GM15510 (cell line): ENCODE measurements at regions not wholly inside any gene's neighbourhood (a gene's known extent, or its start where the extent isn't known, plus 50 kb on each side); places are given as distances from the start of the nearest gene placed in this dataset.

Source experiments
- POLR2A ChIP-seq: IDR thresholded peaks from 3 replicates; pipeline ENCODE4 v1.6.1; 2011; ENCODE audit warnings: borderline replicate concordance; ENCODE audit not compliant: insufficient read length; ENCODE audit errors: extremely low read depth

DNA sequence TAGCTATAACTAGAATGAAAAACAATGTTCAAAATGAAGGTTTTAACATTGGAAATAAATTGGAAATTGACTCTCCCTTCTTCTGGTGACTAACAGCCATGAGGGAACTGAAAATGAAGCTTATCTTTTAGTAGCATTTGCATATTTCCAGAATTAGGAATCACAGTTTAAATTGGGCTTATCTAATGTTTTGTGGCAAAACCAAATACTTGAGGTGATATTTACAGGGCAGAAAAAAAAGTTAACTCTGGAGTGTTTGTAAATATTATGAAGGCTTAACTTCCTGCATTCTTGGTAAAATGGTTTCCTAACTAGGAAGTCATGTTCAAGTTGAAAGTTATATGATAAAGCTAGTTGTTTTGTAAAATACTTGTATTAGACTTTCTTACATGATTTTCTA lies 96.4 kb upstream of the SOX9 start:
- no peak for TF ChIP-seq POLR2A

DNA sequence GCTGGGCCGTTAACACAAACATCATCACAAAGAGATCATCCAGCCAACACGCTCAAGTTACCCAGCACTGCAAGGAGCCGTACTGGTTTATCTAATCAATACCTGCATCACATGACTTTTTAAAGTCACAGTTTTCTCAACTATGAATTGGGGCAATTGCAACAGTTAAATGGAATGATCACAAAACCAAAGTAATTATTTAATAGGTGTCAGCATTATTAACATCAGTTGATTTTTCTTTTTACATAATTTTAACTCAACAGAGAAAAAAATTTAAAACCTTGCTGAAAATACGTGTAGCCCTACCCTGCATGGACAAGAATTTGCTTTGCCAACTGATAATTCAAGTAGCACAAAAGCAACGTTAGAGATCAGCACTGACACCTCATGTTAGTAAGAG lies 95.7 kb upstream of the SOX9 start:
- TF ChIP-seq POLR2A, result no peak

DNA sequence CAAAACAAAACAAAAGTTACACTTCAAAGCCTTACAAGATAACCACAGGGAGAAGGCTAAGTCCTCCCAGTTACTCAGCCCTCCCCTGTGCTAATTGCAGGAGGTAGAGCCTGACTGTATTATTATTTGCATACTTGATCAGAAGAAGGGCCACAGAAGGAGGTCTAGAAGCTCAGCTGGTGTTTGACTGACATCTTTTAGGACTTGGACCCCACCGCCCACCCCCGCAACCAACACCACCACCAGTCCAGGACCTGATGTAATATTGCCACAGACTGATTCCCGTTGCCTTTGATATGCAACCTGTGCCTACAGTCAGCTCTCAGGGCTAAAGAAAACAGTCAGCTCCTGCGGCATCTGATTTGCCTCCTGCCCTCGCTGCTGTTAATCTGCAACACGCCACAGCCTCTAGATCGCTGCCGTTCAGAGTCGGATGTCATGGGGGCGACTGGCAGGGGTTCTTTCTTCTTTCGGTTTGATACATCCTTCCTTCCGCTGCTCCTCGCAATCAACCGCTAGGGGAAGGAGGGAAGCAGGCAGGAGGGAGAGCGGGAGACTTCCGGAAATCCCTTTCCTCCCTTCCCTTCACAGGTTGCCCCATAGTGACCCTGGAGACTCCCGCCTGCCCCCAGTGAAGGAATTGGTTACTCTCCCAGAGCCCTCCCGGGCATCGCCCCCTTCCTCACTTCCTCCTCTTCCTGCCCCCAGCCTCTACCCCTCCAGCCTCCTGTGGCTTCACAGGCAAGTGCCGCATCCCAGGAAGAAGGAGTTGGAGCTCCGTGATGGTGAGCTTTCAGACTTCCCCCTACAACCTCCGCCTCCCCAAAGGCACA lies 90.5 kb upstream of the SOX9 start:
- TF ChIP-seq POLR2A, result peak; percentile 39

DNA sequence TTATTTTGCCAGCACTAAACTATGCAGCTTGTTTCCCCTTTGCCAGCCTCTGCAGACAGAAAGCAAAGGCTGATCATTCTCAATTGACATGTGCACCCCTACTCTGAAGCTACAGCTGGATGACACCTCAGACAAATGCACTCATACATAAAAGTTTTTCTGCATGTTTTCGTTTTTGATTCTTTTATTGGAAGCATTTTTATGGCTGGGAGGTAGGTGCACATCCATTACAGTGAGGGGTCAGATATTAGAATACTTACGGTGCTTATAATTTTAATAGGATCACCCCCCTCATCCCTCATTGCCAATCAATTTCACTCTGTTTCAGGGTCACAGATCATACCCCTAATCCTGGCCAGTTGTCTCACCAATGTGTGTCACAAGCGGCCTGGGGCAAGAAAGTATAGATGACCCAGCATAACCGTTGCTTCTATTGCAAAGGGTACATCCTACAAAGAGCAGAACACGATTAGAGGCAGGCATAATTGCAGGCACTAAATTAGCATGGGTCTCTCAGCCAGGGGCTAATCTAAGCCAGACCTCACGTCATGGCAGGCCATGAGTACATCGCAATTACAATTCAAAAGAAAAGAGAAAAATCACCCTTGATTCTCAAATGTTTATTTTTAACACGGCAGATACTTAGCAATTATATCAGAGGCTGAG lies 89.5 kb upstream of the SOX9 start:
- no peak for TF ChIP-seq POLR2A

DNA sequence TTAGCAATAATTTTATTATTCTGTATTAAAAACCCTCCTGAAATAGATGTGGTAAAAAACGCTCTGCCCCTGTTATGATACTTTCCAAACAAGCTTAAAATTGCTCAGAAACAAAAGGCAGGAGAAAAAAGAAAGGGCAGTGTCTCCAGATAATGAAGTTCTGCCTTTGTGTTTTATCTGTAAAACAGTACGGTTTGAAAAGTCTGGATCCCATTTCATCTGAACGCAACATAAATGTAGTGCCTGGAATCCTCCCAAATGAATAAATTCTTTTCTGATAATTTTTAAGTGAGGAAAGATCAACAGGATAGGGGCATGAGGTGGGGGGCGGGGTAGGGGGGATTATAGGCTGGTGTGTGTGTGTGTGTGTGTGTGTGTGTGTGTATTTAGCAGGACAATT lies 87.5 kb upstream of the SOX9 start:
- no peak for TF ChIP-seq POLR2A

DNA sequence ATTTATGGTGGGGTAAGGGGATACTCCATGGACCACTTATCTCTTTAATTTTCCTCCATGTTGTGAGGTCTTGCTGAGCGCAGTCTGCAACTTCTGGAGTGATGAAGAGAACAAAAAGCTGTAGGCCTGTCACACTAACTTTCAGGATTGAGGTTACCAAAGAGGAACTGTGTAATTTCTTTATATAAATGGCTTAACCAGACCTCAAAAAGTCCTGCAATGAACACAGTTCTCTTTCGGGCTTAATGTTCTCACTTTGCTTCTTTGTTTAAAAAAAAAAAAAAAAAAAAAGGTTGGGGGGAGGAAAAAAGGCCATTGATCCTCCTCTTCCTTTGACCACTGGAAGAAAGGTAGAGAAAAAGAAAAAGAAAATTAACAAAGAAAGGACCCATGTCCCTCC lies 86.8 kb upstream of the SOX9 start:
- TF ChIP-seq POLR2A, result no peak

DNA sequence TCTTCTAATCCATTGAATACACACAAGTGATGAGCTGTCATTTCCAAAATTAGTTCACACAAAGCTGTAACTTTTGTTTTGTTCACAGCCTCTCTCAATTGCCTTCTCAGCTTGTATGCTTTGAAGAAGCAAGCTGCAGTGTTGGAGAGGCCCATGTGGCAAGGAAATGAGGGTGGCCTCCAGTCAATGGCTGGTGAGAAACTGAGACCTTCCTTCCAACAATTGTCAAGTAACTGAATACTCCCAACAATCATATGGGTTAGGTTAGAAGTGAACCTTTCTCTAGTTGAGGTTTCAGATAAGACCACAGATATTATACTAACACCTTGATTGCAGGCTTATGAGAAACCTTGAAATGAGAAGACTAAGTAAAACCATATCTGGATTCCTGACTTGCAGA lies 82.4 kb upstream of the SOX9 start:
- no peak for TF ChIP-seq POLR2A

DNA sequence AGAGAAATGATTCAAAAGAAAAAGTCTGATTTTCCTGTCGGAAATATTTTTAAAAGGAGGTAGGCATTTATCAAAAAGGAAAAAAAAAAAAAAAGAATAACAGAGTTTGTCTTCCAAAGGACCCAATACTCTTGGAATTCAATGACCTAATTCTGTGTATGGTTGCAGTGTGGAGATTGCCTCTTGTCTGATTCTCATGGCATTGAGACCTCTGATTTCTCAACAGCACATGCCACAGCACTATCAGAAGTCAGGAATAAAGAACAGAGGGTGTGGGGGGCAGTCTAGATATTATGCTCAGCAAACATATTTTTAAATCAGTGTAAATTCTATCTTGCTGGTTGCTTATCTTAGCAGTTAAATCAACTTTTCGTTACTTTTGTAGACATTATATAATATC lies 81.3 kb upstream of the SOX9 start:
- TF ChIP-seq POLR2A, result no peak

DNA sequence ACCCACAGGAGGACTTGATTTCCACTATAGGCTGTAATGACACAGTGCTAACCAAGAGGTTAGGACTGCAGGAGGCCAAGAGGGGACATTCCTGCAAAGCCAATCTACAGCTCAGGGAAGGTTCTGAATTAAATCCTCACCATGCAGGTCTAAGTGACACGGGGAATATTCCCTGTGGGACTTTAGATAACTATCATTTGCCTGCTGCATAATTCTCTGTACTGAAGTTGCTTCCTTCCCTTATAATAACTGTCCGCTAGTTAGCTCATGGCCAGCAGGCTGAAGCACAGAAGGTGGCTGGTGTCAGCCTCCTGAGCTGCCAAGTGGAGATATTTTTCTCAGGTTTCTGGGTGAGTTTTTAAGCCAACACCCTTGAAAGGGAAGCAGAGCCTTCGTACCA lies 74.6 kb upstream of the SOX9 start:
- no peak for TF ChIP-seq POLR2A

DNA sequence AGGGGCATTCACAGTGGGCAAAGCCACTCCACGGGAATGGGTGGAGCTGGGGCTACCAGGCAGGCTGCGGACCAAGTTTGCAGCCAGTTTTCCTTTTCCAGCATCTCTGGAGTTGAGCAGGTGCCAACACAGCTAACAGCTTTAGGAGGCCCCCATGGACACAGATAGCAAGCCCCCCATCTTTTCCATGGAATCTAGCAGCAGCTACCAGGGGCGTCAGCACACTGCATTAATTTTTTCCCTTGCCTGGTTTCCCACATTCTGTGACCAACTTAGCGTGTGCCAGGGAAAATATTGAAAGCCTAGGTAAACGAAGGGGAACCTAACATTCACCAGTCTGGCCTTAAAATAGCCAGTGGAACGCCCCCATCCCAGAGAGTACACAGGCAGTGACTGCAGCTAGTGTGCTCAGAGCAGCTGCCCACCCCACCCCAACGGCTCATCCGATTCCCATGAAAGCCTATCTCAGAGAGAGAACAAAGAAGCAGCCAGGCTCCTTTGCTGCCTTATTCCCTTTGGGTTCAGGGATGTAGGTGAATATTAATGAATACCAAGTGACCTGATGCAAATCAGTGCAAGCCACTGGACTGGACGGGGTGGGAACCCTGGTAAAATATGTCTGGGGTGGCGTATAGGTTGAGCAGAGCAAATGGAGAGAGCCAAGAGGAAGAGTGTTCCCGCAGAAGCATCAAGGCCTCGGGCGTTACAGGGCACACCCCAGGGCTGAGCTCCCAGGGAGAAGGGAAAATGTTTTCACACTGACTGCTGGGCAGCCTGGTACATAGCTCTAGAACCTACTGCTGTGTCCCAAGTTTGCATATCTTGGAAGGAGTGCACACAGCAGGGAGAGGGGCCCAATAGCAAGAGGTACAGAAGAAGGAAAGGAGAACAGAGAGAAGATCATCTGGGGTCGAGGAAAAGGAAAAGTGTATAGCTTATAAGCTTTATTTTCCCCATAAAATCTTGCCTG lies 73.9 kb upstream of the SOX9 start:
- no peak for TF ChIP-seq POLR2A

DNA sequence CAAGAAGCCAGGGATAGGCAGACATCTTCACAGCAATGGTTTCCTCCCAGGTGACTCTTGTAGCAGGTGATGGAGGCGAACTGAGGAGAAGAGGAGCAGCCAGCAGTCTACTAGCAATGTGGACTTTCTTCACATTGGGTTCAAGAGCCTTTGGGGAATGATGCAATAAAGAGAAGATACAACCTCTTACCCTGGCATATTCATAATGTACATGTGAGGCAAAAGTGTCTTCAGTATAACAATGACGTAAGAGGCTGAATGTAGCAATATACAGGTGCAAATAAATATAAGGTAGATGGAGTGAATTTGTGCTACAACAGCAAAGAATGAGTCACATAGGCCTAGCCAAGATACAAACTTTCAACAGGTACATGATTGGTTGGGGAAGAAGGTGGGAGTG lies 70.9 kb upstream of the SOX9 start:
- no peak for TF ChIP-seq POLR2A

DNA sequence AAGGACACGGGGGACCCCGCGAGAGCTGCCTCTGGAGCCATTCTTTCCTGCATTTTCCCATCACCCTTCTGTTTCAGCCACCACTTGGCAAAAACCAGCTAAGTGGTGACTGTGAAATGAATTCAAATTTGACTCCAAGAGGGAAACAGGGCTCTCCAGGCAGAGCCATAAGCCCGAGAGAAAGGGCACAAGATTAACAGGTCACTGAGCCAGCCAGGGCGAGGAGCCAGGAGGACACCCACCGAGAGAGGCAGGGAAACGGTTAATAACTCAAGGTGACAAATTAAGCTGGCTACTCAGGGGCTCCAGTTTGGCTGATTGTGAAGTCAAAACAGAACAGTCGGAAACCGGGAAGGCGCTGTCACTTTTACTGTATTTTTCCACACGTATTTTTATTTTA lies 67.8 kb upstream of the SOX9 start:
- no peak for TF ChIP-seq POLR2A

DNA sequence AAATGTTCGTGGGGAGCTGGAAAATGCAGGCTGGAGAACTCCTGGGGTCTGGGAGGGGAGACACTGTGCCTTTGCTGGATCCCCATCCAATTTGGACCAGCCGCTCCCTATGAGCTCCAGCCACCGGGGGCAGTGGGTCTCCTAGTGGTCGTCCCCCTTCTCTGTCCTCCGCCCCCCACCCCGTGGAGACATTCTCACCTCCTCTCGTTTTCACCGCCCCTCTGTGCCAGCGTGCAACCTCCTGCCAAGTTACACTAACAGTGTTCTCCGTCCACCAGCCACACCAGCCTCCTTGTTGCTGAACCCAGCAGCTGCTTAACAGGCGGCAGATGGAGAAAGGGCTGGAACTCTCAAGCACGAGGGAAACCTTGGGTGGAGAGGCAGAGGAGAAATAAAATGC lies 67.4 kb upstream of the SOX9 start:
- TF ChIP-seq POLR2A, result no peak

DNA sequence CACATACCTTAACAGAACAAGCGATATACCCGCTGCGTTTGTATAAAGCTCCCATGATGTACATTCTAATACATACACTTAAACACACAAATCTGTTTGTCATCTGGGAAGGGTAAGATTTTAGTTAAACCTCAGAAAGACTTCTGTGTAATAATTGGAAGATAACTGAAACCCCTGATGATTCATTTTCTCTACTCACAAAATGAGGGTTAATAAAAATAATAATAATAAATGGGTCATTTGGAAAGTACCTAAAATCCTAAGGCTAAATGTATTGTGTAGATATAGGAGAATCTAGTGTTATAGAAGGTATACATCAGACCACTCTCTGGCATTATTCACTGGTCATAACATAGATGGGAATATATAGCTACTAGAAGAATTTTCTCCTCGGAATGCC lies 64.7 kb upstream of the SOX9 start:
- TF ChIP-seq POLR2A, result no peak

DNA sequence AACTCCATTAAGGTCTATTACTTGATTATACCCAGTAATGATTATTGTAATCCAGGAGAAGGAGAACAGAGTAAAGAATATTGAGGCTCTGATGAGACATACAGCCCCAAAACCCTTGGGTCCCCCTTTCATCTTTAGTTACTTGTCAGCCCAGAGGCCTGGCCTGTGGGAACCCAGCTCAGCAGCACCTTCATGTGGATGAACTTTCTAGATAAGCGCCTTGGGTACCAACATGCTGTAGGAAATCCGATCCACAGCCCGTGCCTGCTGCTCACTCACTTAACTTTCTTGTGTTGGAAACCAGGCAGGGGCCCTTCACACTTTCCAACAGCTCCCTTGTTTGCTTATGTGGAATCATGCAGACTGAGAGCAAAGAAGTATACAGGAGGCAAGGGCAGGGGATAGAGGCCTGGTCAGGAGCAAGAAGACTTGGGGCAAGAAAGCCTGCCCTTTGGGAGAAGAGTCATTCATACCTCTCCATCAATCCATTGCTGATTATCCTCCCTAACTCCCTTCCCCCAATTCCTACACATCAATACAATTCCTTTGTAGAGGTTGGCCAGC lies 64.0 kb upstream of the SOX9 start:
- TF ChIP-seq POLR2A, result no peak
